CD4-positive, alpha-beta T cell treated with Interleukin-4 for 4 hours (primary cell): ENCODE measurements at regions not wholly inside any gene's neighbourhood (a gene's known extent, or its start where the extent isn't known, plus 50 kb on each side); places are given as distances from the start of the nearest gene placed in this dataset.

Source experiments
- DNase-seq: peaks from one replicate; pipeline ENCODE4 v3.0.0-alpha.2; 2020

DNA sequence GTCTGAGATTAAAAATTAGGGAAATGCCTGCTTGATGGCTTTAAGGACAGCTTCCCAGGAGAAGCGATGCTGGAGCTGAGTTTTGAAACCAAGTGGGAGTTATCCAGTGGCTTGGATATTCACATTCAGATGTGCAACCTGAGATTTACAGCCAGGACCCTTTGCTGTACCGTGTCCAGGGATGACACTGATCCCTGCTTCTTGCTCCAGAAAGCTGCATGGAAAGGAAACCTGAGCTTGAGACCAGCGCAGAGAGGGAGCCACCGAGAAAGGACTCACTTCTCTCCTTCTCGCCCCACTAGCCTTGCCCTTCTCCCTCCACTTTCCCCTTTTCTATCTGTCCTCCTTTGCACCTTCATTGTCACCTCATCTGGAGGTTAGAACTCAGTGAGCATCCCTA lies 254.5 kb upstream of the PPARGC1A start:
- no peak for DNase-seq

DNA sequence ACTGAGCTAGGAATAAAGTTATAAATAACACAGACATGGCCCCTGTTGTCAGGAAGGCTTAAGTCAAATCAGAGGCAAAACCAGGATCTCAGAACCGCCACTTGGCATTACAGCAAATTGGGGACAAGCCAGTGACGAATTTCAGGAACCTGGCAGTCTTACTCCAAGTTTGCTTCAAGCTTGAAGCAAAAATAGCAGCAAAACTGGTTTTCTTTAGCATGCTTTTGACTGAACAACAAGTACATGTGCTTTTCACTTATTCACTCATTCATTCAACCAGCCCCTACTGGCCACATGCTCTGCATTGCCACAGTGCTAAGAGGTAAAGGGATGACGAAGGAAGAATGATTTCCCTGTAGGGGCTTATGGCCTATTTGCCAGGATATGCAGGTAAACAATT lies 253.9 kb upstream of the PPARGC1A start:
- no peak for DNase-seq

DNA sequence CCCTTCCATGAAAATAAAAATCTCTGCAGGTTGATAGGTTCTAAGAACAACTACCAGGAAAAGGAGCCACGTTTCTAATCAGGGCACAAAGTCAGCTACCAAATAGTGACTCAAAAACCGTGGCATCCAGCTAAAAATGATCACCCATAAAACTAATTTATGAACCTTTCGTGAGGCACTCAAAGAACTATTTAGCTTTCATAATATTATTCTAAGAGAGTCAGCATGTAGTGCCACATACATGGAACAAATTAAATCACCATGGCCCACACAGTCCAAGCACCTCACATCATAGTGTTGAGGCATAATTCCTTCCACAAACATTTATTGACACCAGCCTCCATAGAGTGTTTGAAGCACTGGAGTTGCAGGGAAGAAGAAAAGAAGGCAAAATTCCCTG lies 252.0 kb upstream of the PPARGC1A start:
- DNase-seq, result no peak

DNA sequence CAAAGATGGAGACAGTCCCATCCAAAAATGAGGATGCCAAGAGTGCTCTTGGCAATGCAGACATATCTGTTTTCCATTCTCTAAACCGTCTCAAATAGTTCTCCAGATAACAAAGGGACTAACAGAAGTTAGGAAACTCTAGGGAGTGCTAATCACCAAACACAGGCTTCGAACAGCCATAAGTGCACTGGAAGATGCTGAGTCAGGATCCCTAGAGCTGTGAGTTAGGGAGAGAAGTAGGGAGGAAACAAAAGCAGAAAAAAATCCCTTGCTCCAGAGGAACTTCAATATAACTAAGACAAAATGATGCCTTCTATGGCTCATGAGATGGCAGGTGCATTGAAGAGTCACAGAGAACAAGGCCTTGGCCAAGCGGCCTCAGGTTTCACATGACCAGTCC lies 251.0 kb upstream of the PPARGC1A start:
- DNase-seq, result no peak

DNA sequence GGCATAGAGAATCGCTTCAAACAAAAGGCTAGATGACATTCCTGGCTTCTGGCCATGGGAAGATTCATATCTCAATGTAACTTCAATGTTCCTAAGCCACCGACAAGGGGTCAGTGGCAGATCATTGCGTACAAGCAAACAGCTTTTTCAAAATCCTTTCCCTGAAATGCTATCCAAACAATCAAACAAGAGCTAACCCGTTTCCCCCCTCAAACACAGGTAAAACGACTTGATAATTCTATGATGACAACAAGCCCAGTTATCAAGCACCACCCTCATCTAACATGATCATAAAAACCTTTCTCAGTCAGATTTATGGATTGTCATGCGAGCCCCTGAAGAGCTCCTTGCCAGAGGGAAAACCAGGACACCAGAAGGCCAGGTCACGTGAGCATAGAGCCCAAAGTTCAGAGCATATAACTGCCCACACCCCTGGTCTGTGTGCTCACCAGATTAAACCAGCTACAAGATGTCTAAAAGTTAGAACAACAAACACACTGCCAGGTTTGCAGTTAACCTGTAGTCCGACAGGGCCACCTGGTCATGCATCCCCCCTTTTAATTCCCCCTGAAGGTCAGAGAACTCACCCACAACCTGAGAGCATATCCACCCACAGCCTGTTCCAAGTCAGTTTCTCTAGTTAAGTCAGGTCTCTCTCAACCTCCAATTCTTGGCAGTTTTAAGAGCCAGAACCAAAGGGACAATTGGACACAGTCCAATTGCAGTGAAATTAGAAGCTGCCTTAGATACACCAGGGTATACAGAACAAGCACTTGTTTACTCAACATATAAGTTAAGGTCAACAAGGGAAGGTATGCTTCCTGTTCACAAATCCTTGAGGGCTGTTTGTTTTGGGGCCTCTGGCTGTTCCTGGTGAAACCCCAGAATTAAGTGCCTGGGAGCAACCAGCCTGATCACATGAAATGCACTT lies 248.1 kb upstream of the PPARGC1A start:
- no peak for DNase-seq

DNA sequence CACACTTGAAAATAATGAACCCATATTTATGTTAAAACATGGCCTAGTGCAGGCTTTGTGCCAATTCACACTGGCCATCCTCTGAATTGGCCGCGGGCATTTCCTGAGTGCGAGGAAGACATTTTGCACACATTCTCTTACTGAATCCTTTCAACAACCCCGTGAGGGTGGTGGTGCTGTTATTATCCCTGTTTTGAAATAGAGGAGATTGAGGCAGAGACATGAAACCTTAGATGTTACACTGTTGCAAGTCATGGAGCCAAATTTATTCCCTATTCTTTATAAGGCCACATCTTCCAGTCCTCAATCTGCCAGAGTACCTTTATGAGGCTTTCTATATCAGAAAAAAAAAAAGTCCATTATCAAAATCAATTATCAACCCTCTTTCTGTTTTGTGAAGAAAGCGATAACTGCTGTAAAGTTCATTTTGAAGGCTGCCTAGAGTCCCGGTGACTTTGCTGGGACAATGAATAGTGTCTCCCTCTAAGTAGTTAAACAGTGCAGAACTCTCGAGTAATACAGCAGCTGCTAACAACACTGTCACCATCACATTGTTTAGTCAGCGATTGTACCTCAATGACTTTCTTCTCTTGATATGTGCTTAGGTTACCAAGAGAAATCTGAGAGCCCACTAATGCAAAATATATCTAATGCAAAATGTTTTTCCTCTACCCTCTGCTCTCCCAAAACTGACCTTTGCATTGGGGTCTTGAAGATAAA lies 242.3 kb upstream of the PPARGC1A start:
- no peak for DNase-seq

- DNase-seq, result no peak
These were observed 240.8 kb upstream of the PPARGC1A start for GRCh38 chr4:24130637-24131036.

DNA sequence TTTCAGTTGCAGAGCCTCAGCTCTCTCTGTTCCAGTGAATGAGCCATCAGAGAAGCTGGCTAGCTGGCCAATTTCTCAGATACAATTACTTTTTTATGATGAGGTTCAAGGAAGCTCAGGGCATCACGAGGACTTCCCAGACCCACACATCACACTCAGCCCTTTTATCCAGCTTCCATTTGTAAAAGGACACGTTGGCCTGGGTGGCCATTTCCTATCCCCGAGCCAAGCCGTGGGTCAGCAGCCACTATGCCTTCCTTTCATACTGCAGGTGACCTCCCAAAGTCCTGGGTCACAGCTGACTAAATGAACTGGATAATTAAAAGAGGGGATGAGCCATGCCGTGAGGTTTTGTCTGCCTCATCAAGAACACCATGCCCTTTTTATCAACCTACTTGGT lies 236.9 kb upstream of the PPARGC1A start:
- DNase-seq, result no peak

DNA sequence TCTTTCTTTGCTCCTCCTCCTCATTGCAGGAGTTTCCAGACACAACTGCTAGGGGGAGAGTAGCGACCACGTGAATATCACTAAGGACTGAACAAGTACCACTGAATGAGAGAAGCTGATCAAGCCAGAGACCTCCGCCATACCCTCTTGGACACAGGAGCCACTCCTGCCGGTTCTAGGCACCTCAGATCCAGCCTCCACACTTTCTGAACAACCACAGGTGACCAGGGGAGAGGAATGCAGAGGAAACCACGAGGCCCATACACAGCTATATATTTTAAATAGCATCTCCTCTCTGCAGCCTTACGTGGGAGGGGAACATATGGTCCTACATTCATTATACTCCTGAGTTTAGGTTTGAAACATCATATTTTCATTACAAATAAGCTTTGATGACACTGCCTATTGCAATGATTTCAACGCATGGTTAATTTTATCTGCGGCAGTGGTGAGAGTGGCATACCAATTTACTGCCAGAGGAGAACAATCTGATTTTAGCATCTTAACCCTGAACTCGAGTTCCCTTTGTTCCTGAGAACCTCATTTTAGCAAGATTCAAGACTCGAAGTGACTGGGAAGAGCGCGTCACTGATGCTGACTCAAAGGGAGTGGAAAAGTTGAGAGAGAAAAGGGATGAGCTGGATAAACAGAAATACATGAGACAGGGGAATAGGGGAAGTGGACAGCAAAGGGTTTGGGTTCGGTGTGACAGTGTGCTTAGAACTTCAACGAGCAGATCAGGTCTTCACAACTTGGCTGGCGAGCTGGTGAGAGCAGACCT lies 231.7 kb upstream of the PPARGC1A start:
- DNase-seq, result no peak

DNA sequence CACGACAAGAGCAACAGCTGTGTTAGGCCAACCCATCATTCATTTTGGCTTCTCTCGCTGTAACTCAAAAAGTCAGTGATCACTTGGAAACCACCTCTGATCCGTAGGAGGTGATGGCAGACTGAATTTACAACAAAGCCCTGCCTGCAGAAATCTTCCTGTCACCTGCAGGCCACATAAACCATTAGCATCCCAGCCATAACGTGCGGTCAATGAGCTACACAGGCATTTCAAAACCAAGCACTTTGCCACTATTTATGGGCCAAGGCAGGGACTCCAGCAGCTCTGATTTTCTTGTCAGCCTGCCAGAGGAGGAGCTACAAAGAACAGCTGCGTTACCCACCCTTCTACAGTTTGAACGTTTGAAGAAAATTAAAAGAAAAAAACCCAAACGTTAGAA lies 228.1 kb upstream of the PPARGC1A start:
- DNase-seq, result no peak

DNA sequence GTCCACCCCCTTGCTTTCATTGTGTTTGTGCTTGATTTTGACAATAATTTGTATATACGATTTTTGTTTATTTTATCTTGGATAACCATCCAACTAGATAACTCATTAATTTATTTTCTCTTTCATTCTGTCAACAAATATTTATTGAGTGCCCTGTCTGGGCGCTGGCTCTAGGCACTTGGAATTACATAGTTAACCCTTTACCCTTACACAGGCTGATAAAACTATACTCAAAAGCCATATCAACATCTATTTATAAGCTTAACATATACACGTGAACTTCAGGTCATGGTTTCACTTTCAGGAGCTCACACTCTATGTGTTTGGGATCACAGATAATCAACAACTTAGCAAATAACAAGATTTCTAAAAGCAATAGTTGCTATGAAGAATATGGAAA lies 226.3 kb upstream of the PPARGC1A start:
- DNase-seq, result no peak

- DNase-seq, result no peak
These were observed 225.2 kb upstream of the PPARGC1A start for GRCh38 chr4:24114919-24115500.

GRCh38 chr4:24114444-24114843 lies 224.6 kb upstream of the PPARGC1A start:
- no peak for DNase-seq

DNA sequence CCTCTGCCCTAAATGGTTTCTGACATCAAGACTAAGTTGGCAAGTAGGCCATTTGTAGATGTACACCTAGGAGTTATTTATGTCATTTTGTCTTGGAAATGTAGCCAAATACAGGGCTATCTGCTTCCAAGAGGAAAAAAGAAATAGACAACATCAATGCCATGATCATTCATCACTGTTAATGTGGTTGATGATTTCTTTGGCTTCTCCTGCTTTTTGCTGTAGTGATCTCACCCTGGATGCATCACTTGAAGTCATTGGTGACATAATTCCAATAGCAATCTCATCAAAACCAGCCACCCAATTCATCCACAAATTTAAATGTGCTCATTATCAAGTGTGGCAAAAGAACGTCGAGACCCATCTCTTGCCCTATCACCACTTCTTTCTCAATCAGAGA lies 222.6 kb upstream of the PPARGC1A start:
- DNase-seq, result no peak

- no peak for DNase-seq
These were observed 218.7 kb upstream of the PPARGC1A start for GRCh38 chr4:24108567-24108966.

DNA sequence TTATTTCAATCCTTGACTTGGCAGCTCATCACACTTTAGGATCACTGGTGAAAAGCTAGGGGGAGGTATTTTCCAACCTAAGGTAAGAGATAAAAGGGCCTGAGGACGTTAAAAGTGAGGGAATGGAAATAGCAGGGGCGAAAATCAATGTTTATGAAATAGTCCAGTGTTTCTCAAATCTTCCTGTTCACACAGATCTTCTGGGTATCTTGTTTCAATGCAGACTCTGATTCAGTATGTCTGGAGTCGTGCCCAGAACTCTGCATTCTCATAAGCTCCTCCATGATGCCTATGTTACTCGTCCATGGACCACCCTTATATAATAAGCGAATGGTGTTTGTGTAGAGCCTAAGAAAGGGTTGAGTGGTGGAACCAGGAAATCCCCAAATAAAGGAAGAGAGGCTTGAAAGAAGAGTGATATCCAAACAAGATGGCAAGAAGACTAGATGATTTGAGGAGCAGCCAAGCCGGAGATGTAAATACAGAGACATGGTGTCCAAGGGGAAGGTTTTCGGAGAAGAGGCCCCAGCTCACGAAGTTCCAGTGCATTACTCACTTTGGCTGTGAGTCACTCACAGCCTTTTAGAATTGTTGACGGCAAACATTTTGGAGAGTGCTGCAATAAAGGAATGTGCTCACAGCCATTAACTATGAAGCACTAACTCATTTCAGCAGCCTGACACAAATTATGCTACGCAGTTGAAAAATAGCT lies 215.6 kb upstream of the PPARGC1A start:
- DNase-seq, result no peak

- DNase-seq, result no peak
These were observed 214.3 kb upstream of the PPARGC1A start for GRCh38 chr4:24104158-24104565.

DNA sequence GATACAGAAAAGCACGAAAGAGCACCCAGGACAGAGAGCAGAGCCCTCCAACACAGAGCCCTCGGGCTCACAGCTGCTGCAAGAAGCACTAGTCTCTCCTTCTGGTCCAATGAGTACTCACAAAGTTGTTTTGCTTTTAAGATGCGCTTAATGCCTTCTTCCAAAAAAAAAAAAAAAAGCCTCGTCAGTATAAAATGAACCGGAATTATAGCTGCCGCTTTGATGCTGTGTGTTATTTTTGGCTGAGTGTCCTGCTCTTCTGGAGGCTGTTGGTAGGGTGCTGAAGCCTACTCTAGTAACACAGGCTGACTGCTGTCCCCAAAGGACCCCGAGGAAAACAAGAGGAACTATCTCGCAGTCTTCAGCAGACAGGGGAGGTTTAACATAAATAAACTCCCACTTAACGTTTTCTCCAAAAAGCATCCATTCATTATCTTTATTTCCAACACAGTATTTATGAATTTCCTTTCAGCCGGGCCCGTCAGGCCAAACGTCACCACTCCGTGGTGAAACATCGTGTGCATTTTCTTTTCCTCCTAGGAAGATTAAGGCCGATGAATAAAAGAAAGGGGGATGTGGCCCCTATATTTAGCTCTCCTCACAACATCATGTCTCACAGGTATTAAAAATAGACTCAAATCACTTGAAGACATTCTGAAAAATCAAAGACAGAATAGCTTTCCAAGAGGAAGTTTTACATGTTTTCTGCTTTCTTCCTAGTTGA lies 213.7 kb upstream of the PPARGC1A start:
- DNase-seq, result no peak

DNA sequence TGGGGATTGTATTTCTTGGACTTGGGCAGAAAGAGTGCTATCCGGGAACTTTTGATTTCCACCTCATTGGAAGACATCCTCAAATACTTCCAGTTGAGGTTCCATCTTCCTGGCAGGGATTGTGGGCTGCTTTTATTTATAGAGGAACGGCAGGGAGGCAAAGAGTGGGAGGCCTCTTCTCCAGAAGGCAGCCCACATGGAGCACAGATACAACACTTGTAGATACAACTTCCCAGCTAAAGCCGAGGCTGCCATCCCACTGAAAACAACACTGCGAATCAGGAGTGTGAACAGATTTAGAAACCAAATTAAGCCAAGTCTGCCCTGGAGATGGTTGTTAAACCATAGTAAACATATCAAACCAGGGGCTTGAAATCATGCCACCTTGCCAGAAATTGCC lies 212.8 kb upstream of the PPARGC1A start:
- DNase-seq, result no peak

- DNase-seq, result no peak
These were observed 206.8 kb upstream of the PPARGC1A start for GRCh38 chr4:24096603-24097002.

DNA sequence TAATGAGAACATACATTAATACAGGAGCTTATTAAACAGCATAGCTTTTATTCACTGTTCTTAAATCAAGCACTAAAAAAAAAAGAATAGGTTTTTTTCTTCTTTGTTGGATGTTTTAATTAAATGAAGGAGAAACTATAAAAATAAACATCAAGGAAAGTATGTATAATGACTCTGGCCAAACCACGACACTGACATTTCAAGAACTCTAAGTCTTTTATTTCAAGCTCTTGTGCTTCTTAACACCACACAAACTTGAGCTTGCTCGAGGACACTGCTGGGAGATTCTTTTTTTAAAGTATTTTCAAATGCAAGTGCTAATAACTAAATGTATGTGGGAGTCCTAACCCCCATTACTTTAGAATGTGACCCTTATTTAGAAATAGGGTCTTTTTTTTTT lies 204.9 kb upstream of the PPARGC1A start:
- DNase-seq, result no peak

DNA sequence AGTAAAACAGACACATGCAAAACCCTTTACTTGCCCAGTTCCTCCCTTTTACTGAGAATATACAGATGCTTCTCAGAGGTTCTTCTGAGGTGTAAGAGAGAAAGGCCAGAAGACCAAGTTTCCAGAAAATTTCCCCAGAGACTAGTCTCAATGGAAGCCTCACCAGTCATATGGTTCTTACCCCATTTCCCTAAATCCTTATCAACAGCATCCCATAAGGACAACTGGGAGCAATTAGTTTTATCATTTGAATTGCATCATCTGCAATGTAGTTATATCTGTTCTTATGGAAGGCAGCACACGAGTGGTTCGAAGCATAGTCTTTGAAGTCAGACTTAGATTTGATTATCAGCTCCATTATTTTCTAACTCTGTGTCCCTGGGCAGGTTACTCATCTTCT lies 203.6 kb upstream of the PPARGC1A start:
- DNase-seq, result no peak
